ENCODE measurements at regions not wholly inside any gene's neighbourhood (a gene's known extent, or its start where the extent isn't known, plus 50 kb on each side); places are given as distances from the start of the nearest gene placed in this dataset.
A peak's percentile ranks its signal among the peaks of the same experiment; 100 is the strongest.

GRCh38 chr2:133776936-133777573 lies 208.8 kb upstream of the NCKAP5 start:
- POLR2A ChIA-PET, result interaction anchor here (0.9 kb wide), 1 partner anchor 41 kb away, joined by 3 read pairs; no protein-coding TSS in a partner anchor
- RAD21 ChIA-PET (ENCODE audit: low non-redundant PET in 1 of 2, low total read pairs in 2 of 2, uncharacterized antibody in 2 of 2, unreplicated experiment in 2 of 2), result no interaction called here
- Histone ChIP-seq H3K9me3 (ENCODE audit: control insufficient read depth in 1 of 2, insufficient read depth in 1 of 2, low read depth in 1 of 2, low read length in 2 of 2) (no peaks in the 10 kb centered on the region), H2AFZ (ENCODE audit: low read depth, low read length, poor library complexity, severe bottlenecking) (peak overlapping the region; percentile 26), H3K79me2 (ENCODE audit: insufficient read depth, low read length) (no peaks in the 10 kb centered on the region), H3K36me3 (ENCODE audit: control insufficient read depth in 1 of 2, insufficient read depth in 2 of 2, low read length in 2 of 2) (no peaks in the 10 kb centered on the region), H4K20me1 (ENCODE audit: insufficient read depth) (no peaks in the 10 kb centered on the region), H3K4me1 (ENCODE audit: control insufficient read depth in 1 of 2, insufficient read depth in 2 of 2, low read length in 2 of 2) (peaks cover 2 to 7% of the 10 kb centered on the region in 2 experiments; a peak in 3 of 4 replicates), H3K27me3 (ENCODE audit: insufficient read depth, low read length) (no peaks in the 10 kb centered on the region), H3K4me3 (replicated peaks in 1 of 2; ENCODE audit: low read depth in 1 of 2, low read length in 2 of 2) (no peak overlapping the region), H3K9ac (ENCODE audit: low read length) (no peak overlapping the region), H3K27ac (ENCODE audit: low read depth, low read length) (no peak overlapping the region), H3K9me2 (ENCODE audit: insufficient read depth) (no peaks in the 10 kb centered on the region), H3K4me2 (ENCODE audit: low read length) (no peak overlapping the region)
- DNase-seq (ENCODE audit: low read depth, low spot score) (no peak), ATAC-seq (no peak)
- BruUV-seq (replicated peaks), result no TSS peak
- intact Hi-C loops (cut with micrococcal nuclease), result no loop called here
- TF ChIP-seq MAX (IDR thresholded peaks at IDR 0.05), result no peak
- CTCF ChIA-PET, result no interaction called here

GRCh38 chr2:133777574-133777960 lies 209.3 kb upstream of the NCKAP5 start:
- ChIA-PET RAD21 (ENCODE audit: low non-redundant PET in 1 of 2, low total read pairs in 2 of 2, uncharacterized antibody in 2 of 2, unreplicated experiment in 2 of 2) (no interaction called here), CTCF (no interaction called here), POLR2A (interaction anchor here (0.9 kb wide), 1 partner anchor 40 kb away, joined by 3 read pairs; no protein-coding TSS in a partner anchor)
- no peaks in the 10 kb centered on the region for H3K36me3 ChIP-seq (ENCODE audit: control insufficient read depth in 1 of 2, insufficient read depth in 2 of 2, low read length in 2 of 2)
- intact Hi-C loops (cut with micrococcal nuclease), result no loop called here
- no peak overlapping the region for H3K27ac ChIP-seq (ENCODE audit: low read depth, low read length)
- no peaks in the 10 kb centered on the region for H4K20me1 ChIP-seq (ENCODE audit: insufficient read depth)
- H3K79me2 ChIP-seq (ENCODE audit: insufficient read depth, low read length), result no peaks in the 10 kb centered on the region
- no peaks in the 10 kb centered on the region for H3K9me2 ChIP-seq (ENCODE audit: insufficient read depth)
- no peaks in the 10 kb centered on the region for H3K9me3 ChIP-seq (ENCODE audit: control insufficient read depth in 1 of 2, insufficient read depth in 1 of 2, low read depth in 1 of 2, low read length in 2 of 2)
- peak overlapping the region; percentile 26 for H2AFZ ChIP-seq (ENCODE audit: low read depth, low read length, poor library complexity, severe bottlenecking)
- H3K4me1 ChIP-seq (ENCODE audit: control insufficient read depth in 1 of 2, insufficient read depth in 2 of 2, low read length in 2 of 2), result peaks cover 2 to 7% of the 10 kb centered on the region in 2 experiments; a peak in 3 of 4 replicates
- BruUV-seq (replicated peaks), result no TSS peak
- ATAC-seq, result peak; percentile 86
- no peaks in the 10 kb centered on the region for H3K27me3 ChIP-seq (ENCODE audit: insufficient read depth, low read length)
- H3K9ac ChIP-seq (ENCODE audit: low read length), result no peak overlapping the region
- H3K4me3 ChIP-seq (replicated peaks in 1 of 2; ENCODE audit: low read depth in 1 of 2, low read length in 2 of 2), result no peak overlapping the region
- no peak overlapping the region for H3K4me2 ChIP-seq (ENCODE audit: low read length)
- peak; percentile 8 for DNase-seq (ENCODE audit: low read depth, low spot score)
- TF ChIP-seq EGR1 (IDR thresholded peaks at IDR 0.05; ENCODE audit: low read depth), result no peak
- no peak for TF ChIP-seq ZNF274 (IDR thresholded peaks at IDR 0.05; ENCODE audit: low read depth, low read length)
- TF ChIP-seq FOSL1 (IDR thresholded peaks at IDR 0.05; ENCODE audit: low read depth), result no peak
- TF ChIP-seq POLR2A (IDR thresholded peaks at IDR 0.05; ENCODE audit: borderline replicate concordance, extremely low read depth, insufficient read depth, insufficient read length), result no peak
- no peak for TF ChIP-seq REST (IDR thresholded peaks at IDR 0.05; ENCODE audit: low read depth)
- no peak for TF ChIP-seq ZBTB33 (IDR thresholded peaks at IDR 0.05; ENCODE audit: extremely low read depth, insufficient replicate concordance, low read length)
- no peak for TF ChIP-seq CTCF (IDR thresholded peaks at IDR 0.05 in 2 of 3, conservative IDR thresholded peaks at IDR 0.05 in 1 of 3; ENCODE audit: borderline replicate concordance in 1 of 3, insufficient read depth in 1 of 3, low read depth in 2 of 3, low read length in 2 of 3)
- TF ChIP-seq EZH2phosphoT487 (IDR thresholded peaks at IDR 0.05; ENCODE audit: borderline replicate concordance), result no peak
- TF ChIP-seq SIN3A (IDR thresholded peaks at IDR 0.05; ENCODE audit: low read depth), result no peak
- no peak for TF ChIP-seq CEBPB (IDR thresholded peaks at IDR 0.05; ENCODE audit: low read depth)
- TF ChIP-seq JUND (IDR thresholded peaks at IDR 0.05), result 0 out of 2 replicates have a peak, but pooled peaks have one; percentile 10
